ENCODE measurements at regions not wholly inside any gene's neighbourhood (a gene's known extent, or its start where the extent isn't known, plus 50 kb on each side); places are given as distances from the start of the nearest gene placed in this dataset.

DNA sequence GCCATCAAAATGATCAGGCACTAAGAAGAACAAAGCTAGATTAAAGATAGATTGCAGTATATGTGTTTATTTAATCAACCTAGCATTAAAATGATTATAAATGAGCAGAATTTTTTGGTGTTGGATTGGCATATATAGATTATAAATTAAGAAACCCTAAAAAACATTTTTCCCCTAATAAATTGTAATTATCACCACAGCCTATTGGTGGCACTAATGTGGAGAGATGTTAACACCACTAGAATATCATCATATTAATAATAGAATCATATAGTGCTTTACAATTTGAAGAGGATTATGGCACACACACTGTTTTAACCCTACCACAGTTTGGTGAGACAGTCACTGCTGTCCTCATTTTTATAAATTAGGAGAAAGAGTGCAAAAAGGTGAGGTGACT is 112.4 kb upstream of the RND3 start:
- no peak for TF ChIP-seq EZH2phosphoT487 (IDR thresholded peaks at IDR 0.05; ENCODE audit: insufficient read depth, low read depth)
- TF ChIP-seq EZH2 (IDR thresholded peaks at IDR 0.05; ENCODE audit: insufficient read depth, poor library complexity, severe bottlenecking) = no peak
